ENCODE measurements at regions not wholly inside any gene's neighbourhood (a gene's known extent, or its start where the extent isn't known, plus 50 kb on each side); places are given as distances from the start of the nearest gene placed in this dataset.

DNA sequence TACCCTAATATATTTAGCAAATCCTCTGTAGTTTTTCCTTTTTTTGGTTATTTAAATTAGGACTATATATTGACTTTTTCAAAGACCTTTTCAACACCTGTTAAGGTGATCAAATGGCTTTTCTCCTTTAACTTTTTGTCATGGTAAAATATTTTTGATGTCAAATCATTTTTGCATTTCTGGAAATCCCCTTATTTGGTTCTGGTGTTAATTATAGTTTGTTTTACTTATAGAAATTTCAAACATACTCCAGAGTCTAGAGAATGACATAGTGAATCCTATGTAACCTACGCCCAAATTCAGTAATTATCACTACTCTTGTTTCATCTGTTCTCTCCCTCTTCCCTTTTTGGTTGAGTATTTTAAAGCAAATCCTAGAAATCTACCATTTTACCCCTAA is 121.3 kb upstream of the TBL1XR1 start:
- peaks cover 55% of the 10 kb centered on the region for H3K4me1 Mint-ChIP-seq
- H3K9ac ChIP-seq (ENCODE audit: low read length) = peak overlapping the region; percentile 26
- H2AFZ ChIP-seq (ENCODE audit: insufficient read depth, low read depth, low read length, poor library complexity, severe bottlenecking) = no peak overlapping the region
- H3K27me3 Mint-ChIP-seq = no peaks in the 10 kb centered on the region
- no peaks in the 10 kb centered on the region for H3K27me3 ChIP-seq (replicated peaks in 1 of 4; ENCODE audit: control extremely low read depth in 1 of 4, control insufficient read depth in 3 of 4, insufficient read depth in 4 of 4, low read length in 3 of 4)
- peaks cover 0 to 7% (median 0%) of the 10 kb centered on the region in 3 donors for H3K9me3 ChIP-seq (ENCODE audit: control extremely low read depth in 1 of 3, control insufficient read depth in 2 of 3, insufficient read depth in 1 of 3, low read length in 2 of 3)
- peak overlapping the region; percentile 72 for H3K4me3 Mint-ChIP-seq
- no peaks in the 10 kb centered on the region for H4K20me1 ChIP-seq (ENCODE audit: control insufficient read depth, insufficient read depth, low read length, poor library complexity, severe bottlenecking)
- H3K4me1 ChIP-seq (ENCODE audit: control insufficient read depth in 2 of 2, insufficient read depth in 2 of 2, low read length in 2 of 2) = peaks cover 57 to 59% of the 10 kb centered on the region in 2 donors
- peak overlapping the region in 1 of 2 donors; percentile 84 for H3K27ac ChIP-seq (ENCODE audit: low read length in 2 of 2)
- ATAC-seq (ENCODE audit: low read depth) (peak; percentile 6), DNase-seq (peak; percentile 54)
- intact Hi-C loops (cut with micrococcal nuclease) = loop anchor here (1.0 to 5.0 kb wide), 3 partner anchors 41 to 266 kb away; partner anchors contain the start of gene TBL1XR1
- peak overlapping the region; percentile 63 for H3K27ac Mint-ChIP-seq
- H3K79me2 ChIP-seq (ENCODE audit: control insufficient read depth, insufficient read depth, low read length) = no peaks in the 10 kb centered on the region
- CTCF ChIA-PET = no interaction called here
- no peak for TF ChIP-seq EZH2 (IDR thresholded peaks at IDR 0.05; ENCODE audit: borderline replicate concordance, insufficient read depth, low read depth, low read length, poor library complexity, severe bottlenecking)
- TF ChIP-seq, protein P1, sequence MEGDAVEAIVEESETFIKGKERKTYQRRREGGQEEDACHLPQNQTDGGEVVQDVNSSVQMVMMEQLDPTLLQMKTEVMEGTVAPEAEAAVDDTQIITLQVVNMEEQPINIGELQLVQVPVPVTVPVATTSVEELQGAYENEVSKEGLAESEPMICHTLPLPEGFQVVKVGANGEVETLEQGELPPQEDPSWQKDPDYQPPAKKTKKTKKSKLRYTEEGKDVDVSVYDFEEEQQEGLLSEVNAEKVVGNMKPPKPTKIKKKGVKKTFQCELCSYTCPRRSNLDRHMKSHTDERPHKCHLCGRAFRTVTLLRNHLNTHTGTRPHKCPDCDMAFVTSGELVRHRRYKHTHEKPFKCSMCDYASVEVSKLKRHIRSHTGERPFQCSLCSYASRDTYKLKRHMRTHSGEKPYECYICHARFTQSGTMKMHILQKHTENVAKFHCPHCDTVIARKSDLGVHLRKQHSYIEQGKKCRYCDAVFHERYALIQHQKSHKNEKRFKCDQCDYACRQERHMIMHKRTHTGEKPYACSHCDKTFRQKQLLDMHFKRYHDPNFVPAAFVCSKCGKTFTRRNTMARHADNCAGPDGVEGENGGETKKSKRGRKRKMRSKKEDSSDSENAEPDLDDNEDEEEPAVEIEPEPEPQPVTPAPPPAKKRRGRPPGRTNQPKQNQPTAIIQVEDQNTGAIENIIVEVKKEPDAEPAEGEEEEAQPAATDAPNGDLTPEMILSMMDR (IDR thresholded peaks at IDR 0.05) = no peak
- H3K4me3 ChIP-seq (ENCODE audit: control extremely low read depth in 1 of 5, extremely low read depth in 1 of 5, insufficient read depth in 1 of 5, low read depth in 2 of 5, low read length in 4 of 5) = peak overlapping the region in 2 of 5 experiments; percentile 15 to 33
- no CpG with 5 or more reads among the region's 1 CpG for WGBS (ENCODE audit: insufficient coverage)
- POLR2A ChIA-PET = interaction anchor here (0.8 kb wide), 1 partner anchor 120 kb away, joined by 4 read pairs; no protein-coding TSS in a partner anchor
- no peaks in the 10 kb centered on the region for H3K36me3 ChIP-seq (replicated peaks in 1 of 2; ENCODE audit: control extremely low read depth in 1 of 2, control insufficient read depth in 1 of 2, extremely low read depth in 1 of 2, insufficient read depth in 2 of 2, low read length in 1 of 2)
- H3K4me2 ChIP-seq (replicated peaks; ENCODE audit: low read depth, low read length, poor library complexity, severe bottlenecking) = peak overlapping the region; percentile 57
- no peaks in the 10 kb centered on the region for H3K9me3 Mint-ChIP-seq (ENCODE audit: insufficient read depth)

DNA sequence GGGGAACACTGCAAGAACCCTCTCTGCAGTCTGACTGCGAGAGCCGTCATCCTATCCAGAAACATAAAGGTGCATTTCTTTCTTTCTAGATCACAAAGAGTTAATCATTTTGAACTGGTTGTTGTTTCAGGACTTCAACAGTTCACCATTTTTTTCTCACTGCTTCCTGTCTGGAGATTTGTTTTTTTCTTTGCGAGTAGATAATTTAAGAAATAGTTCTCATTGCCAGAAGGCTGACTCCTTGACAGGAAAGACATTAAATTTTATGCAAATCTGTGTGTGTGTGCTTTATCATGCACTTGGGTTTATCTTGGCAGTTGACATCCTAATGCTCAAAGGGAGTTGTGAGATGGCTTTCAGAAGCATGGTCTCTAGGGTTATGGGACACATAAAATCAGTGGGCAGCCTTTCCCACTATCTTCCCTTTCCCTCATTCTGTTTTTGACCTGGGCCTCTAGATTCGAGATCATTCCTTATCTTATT is 123.5 kb upstream of the TBL1XR1 start:
- H3K27ac Mint-ChIP-seq = peak overlapping the region; percentile 83
- H3K27me3 Mint-ChIP-seq = no peaks in the 10 kb centered on the region
- no peaks in the 10 kb centered on the region for H4K20me1 ChIP-seq (ENCODE audit: control insufficient read depth, insufficient read depth, low read length, poor library complexity, severe bottlenecking)
- peaks cover 0 to 14% (median 0%) of the 10 kb centered on the region in 3 donors for H3K9me3 ChIP-seq (ENCODE audit: control extremely low read depth in 1 of 3, control insufficient read depth in 2 of 3, insufficient read depth in 1 of 3, low read length in 2 of 3)
- intact Hi-C loops (cut with micrococcal nuclease) = loop anchor here (1.0 to 5.0 kb wide), 2 partner anchors 16 to 74 kb away; no protein-coding TSS in a partner anchor
- peak overlapping the region; percentile 72 for H3K4me3 Mint-ChIP-seq
- H3K27me3 ChIP-seq (replicated peaks in 1 of 4; ENCODE audit: control extremely low read depth in 1 of 4, control insufficient read depth in 3 of 4, insufficient read depth in 4 of 4, low read length in 3 of 4) = no peaks in the 10 kb centered on the region
- no peaks in the 10 kb centered on the region for H3K9me3 Mint-ChIP-seq (ENCODE audit: insufficient read depth)
- H2AFZ ChIP-seq (ENCODE audit: insufficient read depth, low read depth, low read length, poor library complexity, severe bottlenecking) = no peak overlapping the region
- no peaks in the 10 kb centered on the region for H3K36me3 ChIP-seq (replicated peaks in 1 of 2; ENCODE audit: control extremely low read depth in 1 of 2, control insufficient read depth in 1 of 2, extremely low read depth in 1 of 2, insufficient read depth in 2 of 2, low read length in 1 of 2)
- H3K9ac ChIP-seq (ENCODE audit: low read length) = peak overlapping the region; percentile 19
- peak overlapping the region; percentile 5 to 61 for H3K27ac ChIP-seq (ENCODE audit: low read length in 2 of 2)
- no peaks in the 10 kb centered on the region for H3K79me2 ChIP-seq (ENCODE audit: control insufficient read depth, insufficient read depth, low read length)
- TF ChIP-seq, protein P1 (IDR thresholded peaks at IDR 0.05) = no peak
- no peak for TF ChIP-seq EZH2 (IDR thresholded peaks at IDR 0.05; ENCODE audit: borderline replicate concordance, insufficient read depth, low read depth, low read length, poor library complexity, severe bottlenecking)
- peak overlapping the region; percentile 53 for H3K4me2 ChIP-seq (replicated peaks; ENCODE audit: low read depth, low read length, poor library complexity, severe bottlenecking)
- DNase-seq (peak; percentile 48), ATAC-seq (ENCODE audit: low read depth) (peak; percentile 32)
- H3K4me1 ChIP-seq (ENCODE audit: control insufficient read depth in 2 of 2, insufficient read depth in 2 of 2, low read length in 2 of 2) = peaks cover 78 to 81% of the 10 kb centered on the region in 2 donors
- WGBS (ENCODE audit: insufficient coverage) = no CpG with 5 or more reads among the region's 4 CpGs
- ChIA-PET POLR2A (interaction anchor here (0.6 to 1.0 kb wide), 2 partner anchors 17 to 39 kb away, joined by 4 to 7 read pairs; no protein-coding TSS in a partner anchor), CTCF (interaction anchor here (2.0 kb wide), 1 partner anchor 270 kb away, joined by 7 read pairs; no protein-coding TSS in a partner anchor)
- H3K4me1 Mint-ChIP-seq = peaks cover 69% of the 10 kb centered on the region
- peak overlapping the region in 1 of 5 experiments; percentile 31 for H3K4me3 ChIP-seq (ENCODE audit: control extremely low read depth in 1 of 5, extremely low read depth in 1 of 5, insufficient read depth in 1 of 5, low read depth in 2 of 5, low read length in 4 of 5)
